ENCODE measurements at regions not wholly inside any gene's neighbourhood (a gene's known extent, or its start where the extent isn't known, plus 50 kb on each side); places are given as distances from the start of the nearest gene placed in this dataset.

- Mint-ChIP-seq H3K4me3 (no peak overlapping the region), H3K4me1 (peaks cover 5% of the 10 kb centered on the region), H3K27me3 (ENCODE audit: low read depth) (no peaks in the 10 kb centered on the region), H3K9me3 (no peaks in the 10 kb centered on the region), H3K27ac (no peak overlapping the region), H3K36me3 (no peaks in the 10 kb centered on the region)
- no peak for TF ChIP-seq ATF2 (CRISPR knock-in tag; IDR thresholded peaks at IDR 0.05; ENCODE audit: borderline replicate concordance, low read depth)
- CTCF ChIA-PET: interaction anchor here (1.9 kb wide), 1 partner anchor 34 kb away, joined by 4 read pairs; no protein-coding TSS in a partner anchor
- POLR2A ChIA-PET: no interaction called here
- no peak for ATAC-seq
- DNase-seq (ENCODE audit: low spot score): no peak
Measured at GRCh38 chr15:62606376-62607113, 436.0 kb upstream of the TPM1 start.

- CTCF ChIA-PET: interaction anchor here (1.9 kb wide), 1 partner anchor 34 kb away, joined by 4 read pairs; no protein-coding TSS in a partner anchor
Measured at GRCh38 chr15:62607114-62607462, 435.5 kb upstream of the TPM1 start.

More at GRCh38 chr15:62607114-62607462, 435.5 kb upstream of the TPM1 start:
- Mint-ChIP-seq H3K4me3 (no peak overlapping the region), H3K4me1 (peaks cover 5% of the 10 kb centered on the region), H3K27me3 (ENCODE audit: low read depth) (no peaks in the 10 kb centered on the region), H3K27ac (no peak overlapping the region), H3K9me3 (no peaks in the 10 kb centered on the region), H3K36me3 (no peaks in the 10 kb centered on the region)
- DNase-seq (ENCODE audit: low spot score): no peak
- POLR2A ChIA-PET: no interaction called here
- ATAC-seq: no peak
- no peak for TF ChIP-seq MYBL2 (CRISPR knock-in tag; IDR thresholded peaks at IDR 0.05)
- no peak for TF ChIP-seq CREB1 (CRISPR knock-in tag; IDR thresholded peaks at IDR 0.05)
- no peak for TF ChIP-seq USF2 (CRISPR knock-in tag; IDR thresholded peaks at IDR 0.05)
- TF ChIP-seq FOXK1 (CRISPR knock-in tag; IDR thresholded peaks at IDR 0.05): no peak
- TF ChIP-seq NFE2L1 (CRISPR knock-in tag; IDR thresholded peaks at IDR 0.05): no peak
- TF ChIP-seq ATF3 (CRISPR knock-in tag; conservative IDR thresholded peaks at IDR 0.05): no peak
- no peak for TF ChIP-seq FOXP1 (CRISPR knock-in tag; IDR thresholded peaks at IDR 0.05; ENCODE audit: borderline replicate concordance)
- no peak for TF ChIP-seq ZNF423 (CRISPR knock-in tag; IDR thresholded peaks at IDR 0.05)
- TF ChIP-seq SMAD4 (CRISPR knock-in tag; IDR thresholded peaks at IDR 0.05): no peak
- no peak for TF ChIP-seq GTF2I (CRISPR knock-in tag; conservative IDR thresholded peaks at IDR 0.05)
- no peak for TF ChIP-seq CREM (CRISPR knock-in tag; IDR thresholded peaks at IDR 0.05)
- no peak for TF ChIP-seq TEAD1 (CRISPR knock-in tag; IDR thresholded peaks at IDR 0.05)
- no peak for TF ChIP-seq ZNF532 (CRISPR knock-in tag; IDR thresholded peaks at IDR 0.05; ENCODE audit: borderline replicate concordance)
- TF ChIP-seq TP53 (CRISPR knock-in tag; IDR thresholded peaks at IDR 0.05): no peak
- TF ChIP-seq, protein P1, sequence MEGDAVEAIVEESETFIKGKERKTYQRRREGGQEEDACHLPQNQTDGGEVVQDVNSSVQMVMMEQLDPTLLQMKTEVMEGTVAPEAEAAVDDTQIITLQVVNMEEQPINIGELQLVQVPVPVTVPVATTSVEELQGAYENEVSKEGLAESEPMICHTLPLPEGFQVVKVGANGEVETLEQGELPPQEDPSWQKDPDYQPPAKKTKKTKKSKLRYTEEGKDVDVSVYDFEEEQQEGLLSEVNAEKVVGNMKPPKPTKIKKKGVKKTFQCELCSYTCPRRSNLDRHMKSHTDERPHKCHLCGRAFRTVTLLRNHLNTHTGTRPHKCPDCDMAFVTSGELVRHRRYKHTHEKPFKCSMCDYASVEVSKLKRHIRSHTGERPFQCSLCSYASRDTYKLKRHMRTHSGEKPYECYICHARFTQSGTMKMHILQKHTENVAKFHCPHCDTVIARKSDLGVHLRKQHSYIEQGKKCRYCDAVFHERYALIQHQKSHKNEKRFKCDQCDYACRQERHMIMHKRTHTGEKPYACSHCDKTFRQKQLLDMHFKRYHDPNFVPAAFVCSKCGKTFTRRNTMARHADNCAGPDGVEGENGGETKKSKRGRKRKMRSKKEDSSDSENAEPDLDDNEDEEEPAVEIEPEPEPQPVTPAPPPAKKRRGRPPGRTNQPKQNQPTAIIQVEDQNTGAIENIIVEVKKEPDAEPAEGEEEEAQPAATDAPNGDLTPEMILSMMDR (IDR thresholded peaks at IDR 0.05): no peak
- no peak for TF ChIP-seq NFYB (CRISPR knock-in tag; conservative IDR thresholded peaks at IDR 0.05; ENCODE audit: low read depth)
- no peak for TF ChIP-seq NFATC4 (CRISPR knock-in tag; IDR thresholded peaks at IDR 0.05)
- no peak for TF ChIP-seq ZNF263 (CRISPR knock-in tag; IDR thresholded peaks at IDR 0.05; ENCODE audit: low read depth)
- no peak for TF ChIP-seq SP1 (CRISPR knock-in tag; conservative IDR thresholded peaks at IDR 0.05)
- no peak for TF ChIP-seq ERG (CRISPR knock-in tag; IDR thresholded peaks at IDR 0.05)
